Activated naive CD8-positive, alpha-beta T cell (primary cell): ENCODE measurements at regions not wholly inside any gene's neighbourhood (a gene's known extent, or its start where the extent isn't known, plus 50 kb on each side); places are given as distances from the start of the nearest gene placed in this dataset.

Source experiments
- H3K27ac Mint-ChIP-seq: one replicate; pipeline ENCODE4 v1.8.0; 2021; ENCODE audit warnings: mixed read lengths
- H3K27me3 Mint-ChIP-seq: one replicate; pipeline ENCODE4 v1.8.0; 2021; ENCODE audit warnings: mixed read lengths
- H3K36me3 Mint-ChIP-seq: one replicate; pipeline ENCODE4 v1.8.0; 2021; ENCODE audit warnings: mixed read lengths
- H3K4me1 Mint-ChIP-seq: one replicate; pipeline ENCODE4 v1.8.0; 2021; ENCODE audit warnings: low read depth, mixed read lengths
- H3K4me3 Mint-ChIP-seq: one replicate; pipeline ENCODE4 v1.8.0; 2021; ENCODE audit warnings: mild to moderate bottlenecking, mixed read lengths
- H3K9me3 Mint-ChIP-seq: one replicate; pipeline ENCODE4 v1.8.0; 2021; ENCODE audit warnings: low read depth, mixed read lengths

- Mint-ChIP-seq H3K27me3 (peaks cover 4% of the 10 kb centered on the region), H3K9me3 (no peaks in the 10 kb centered on the region)
Measured at GRCh38 chr6:169938262-169938701, 186.9 kb downstream of the ERMARD start.

DNA sequence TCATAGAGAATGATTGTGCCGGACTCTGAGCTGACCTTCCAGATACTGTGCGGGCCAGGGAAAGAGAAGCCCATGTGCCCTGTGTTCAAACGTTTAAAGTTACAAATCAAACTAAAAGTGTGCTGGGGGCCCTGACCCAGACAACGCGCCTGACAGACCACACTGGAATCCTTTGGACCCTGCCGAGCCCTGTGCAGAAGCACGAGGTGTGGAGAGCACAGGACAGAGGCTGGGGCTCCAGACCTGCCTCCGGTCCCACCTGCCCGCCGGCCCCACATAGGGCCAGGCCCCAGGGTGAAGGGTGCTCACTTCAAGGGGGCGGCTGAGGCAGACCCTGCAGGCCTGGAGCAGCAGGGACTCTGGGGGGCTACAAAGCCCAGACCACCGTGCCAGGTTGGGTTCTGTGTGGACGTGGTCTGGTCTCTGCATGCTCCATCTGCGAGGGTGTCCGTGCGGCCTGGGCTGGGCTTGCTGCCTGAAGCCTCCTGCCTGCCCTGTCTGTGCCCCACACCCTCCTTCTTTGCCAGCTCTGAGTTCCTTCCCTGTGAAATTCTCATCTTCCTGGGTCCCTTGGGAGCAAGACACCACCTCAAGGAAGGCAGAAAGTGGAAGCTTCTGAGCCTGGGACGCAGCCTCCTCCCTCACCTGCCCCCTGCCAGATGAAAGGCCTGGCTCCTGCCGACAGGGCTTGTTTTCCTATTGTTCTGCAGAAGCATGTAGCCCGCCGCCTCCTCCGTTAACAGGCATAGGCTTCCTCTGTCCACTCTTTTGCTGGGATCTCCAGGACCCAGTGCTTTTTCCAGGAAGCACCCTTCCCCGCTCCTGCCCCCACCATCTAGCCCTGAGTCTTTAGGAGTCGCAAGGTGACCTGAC, 186.2 kb downstream of the ERMARD start:
- Mint-ChIP-seq H3K36me3 (no peaks in the 10 kb centered on the region), H3K27me3 (peaks cover 4% of the 10 kb centered on the region), H3K27ac (no peak overlapping the region), H3K4me1 (no peaks in the 10 kb centered on the region), H3K4me3 (no peak overlapping the region), H3K9me3 (no peaks in the 10 kb centered on the region)

More at GRCh38 chr6:169938262-169938701, 186.9 kb downstream of the ERMARD start:
- Mint-ChIP-seq H3K4me1 (no peaks in the 10 kb centered on the region), H3K27ac (no peak overlapping the region), H3K4me3 (no peak overlapping the region), H3K36me3 (peaks cover under 1% of the 10 kb centered on the region)

GRCh38 chr6:169936355-169936975, 185.0 kb downstream of the ERMARD start:
- H3K27ac Mint-ChIP-seq: no peak overlapping the region
- no peaks in the 10 kb centered on the region for H3K9me3 Mint-ChIP-seq
- no peaks in the 10 kb centered on the region for H3K36me3 Mint-ChIP-seq

DNA sequence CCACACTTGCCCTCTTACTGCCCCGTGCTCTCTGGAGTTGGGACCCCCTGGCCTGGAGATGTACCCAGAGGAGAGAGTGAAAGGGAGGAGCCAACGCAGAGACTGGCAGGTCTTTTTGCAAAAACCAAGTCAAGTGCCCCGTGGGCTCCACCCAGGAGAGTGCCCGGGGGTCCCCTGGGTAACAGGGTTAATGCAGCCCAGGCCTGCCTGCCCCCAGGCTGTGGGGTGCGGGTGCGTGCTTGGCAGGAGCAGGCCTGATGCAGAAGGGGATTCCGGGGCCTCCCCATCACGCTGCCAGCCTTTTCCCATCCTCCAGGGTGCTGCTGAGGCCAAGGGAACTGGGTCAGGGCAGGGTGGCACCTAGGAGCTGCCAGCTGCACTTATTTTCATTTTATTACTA, 184.4 kb downstream of the ERMARD start:
- no peak overlapping the region for H3K4me3 Mint-ChIP-seq
- H3K4me1 Mint-ChIP-seq: no peaks in the 10 kb centered on the region
- H3K9me3 Mint-ChIP-seq: no peaks in the 10 kb centered on the region
- no peak overlapping the region for H3K27ac Mint-ChIP-seq
- peaks cover 4% of the 10 kb centered on the region for H3K27me3 Mint-ChIP-seq
- H3K36me3 Mint-ChIP-seq: no peaks in the 10 kb centered on the region

More at GRCh38 chr6:169936355-169936975, 185.0 kb downstream of the ERMARD start:
- Mint-ChIP-seq H3K4me3 (no peak overlapping the region), H3K4me1 (no peaks in the 10 kb centered on the region), H3K27me3 (peaks cover 4% of the 10 kb centered on the region)

DNA sequence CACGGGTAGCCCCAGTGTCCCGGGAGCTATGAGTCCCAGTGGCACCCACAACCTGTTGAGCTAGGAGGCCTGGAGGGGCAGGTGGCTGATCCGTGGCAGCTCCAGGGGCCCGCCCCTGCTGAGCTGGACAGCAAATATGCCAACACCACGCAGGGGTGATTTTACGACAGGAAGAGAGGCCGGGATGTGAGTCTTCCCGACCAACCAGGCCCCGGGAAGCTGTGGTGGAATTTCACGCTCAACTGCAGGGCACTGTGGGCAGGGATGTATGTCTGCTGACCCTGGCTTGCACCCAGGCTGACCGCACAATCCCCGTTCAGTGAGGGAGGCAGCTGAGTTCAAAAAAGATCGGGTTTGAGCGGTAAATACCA, 183.9 kb downstream of the ERMARD start:
- Mint-ChIP-seq H3K4me1 (no peaks in the 10 kb centered on the region), H3K9me3 (no peaks in the 10 kb centered on the region), H3K4me3 (no peak overlapping the region), H3K27ac (no peak overlapping the region), H3K36me3 (no peaks in the 10 kb centered on the region), H3K27me3 (peaks cover 4% of the 10 kb centered on the region)

- no peaks in the 10 kb centered on the region for H3K36me3 Mint-ChIP-seq
- no peaks in the 10 kb centered on the region for H3K9me3 Mint-ChIP-seq
- no peak overlapping the region for H3K4me3 Mint-ChIP-seq
- no peak overlapping the region for H3K27ac Mint-ChIP-seq
- H3K4me1 Mint-ChIP-seq: no peaks in the 10 kb centered on the region
- H3K27me3 Mint-ChIP-seq: peaks cover 4% of the 10 kb centered on the region
Measured at GRCh38 chr6:169934699-169935347, 183.4 kb downstream of the ERMARD start.

GRCh38 chr6:169933839-169934698, 182.6 kb downstream of the ERMARD start:
- Mint-ChIP-seq H3K27me3 (peaks cover 2% of the 10 kb centered on the region), H3K4me1 (no peaks in the 10 kb centered on the region), H3K4me3 (no peak overlapping the region), H3K36me3 (no peaks in the 10 kb centered on the region), H3K9me3 (no peaks in the 10 kb centered on the region), H3K27ac (no peak overlapping the region)

DNA sequence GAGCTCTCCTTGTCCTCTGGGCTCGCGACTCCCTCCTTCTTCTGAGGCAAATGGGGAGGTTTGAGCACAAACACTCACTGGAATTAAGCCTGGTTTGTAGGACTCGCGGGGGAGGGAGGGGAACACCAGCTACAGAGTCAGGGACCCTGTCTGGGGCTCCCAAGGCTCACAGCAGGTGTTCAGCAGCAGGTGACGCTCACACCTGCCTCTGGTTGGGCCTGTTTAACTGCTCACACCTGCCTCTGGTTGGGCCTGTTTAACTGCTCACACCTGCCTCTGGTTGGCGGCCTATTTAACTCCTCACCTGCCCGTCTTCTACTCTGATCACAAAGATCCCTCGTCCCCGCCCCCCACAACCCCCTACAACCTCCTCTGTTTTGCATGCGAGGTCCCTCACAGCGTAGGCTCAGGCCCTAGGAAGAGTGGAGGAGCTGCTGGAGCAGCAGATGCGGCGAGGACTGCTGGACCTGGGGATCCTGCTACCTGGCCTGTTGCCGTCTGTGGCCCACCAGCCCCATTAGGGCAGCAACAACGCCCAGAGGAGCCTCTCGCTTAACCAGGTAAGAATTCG, 181.9 kb downstream of the ERMARD start:
- no peak overlapping the region for H3K27ac Mint-ChIP-seq
- no peak overlapping the region for H3K4me3 Mint-ChIP-seq
- no peaks in the 10 kb centered on the region for H3K36me3 Mint-ChIP-seq
- no peaks in the 10 kb centered on the region for H3K9me3 Mint-ChIP-seq
- peaks cover 2% of the 10 kb centered on the region for H3K27me3 Mint-ChIP-seq
- H3K4me1 Mint-ChIP-seq: no peaks in the 10 kb centered on the region

DNA sequence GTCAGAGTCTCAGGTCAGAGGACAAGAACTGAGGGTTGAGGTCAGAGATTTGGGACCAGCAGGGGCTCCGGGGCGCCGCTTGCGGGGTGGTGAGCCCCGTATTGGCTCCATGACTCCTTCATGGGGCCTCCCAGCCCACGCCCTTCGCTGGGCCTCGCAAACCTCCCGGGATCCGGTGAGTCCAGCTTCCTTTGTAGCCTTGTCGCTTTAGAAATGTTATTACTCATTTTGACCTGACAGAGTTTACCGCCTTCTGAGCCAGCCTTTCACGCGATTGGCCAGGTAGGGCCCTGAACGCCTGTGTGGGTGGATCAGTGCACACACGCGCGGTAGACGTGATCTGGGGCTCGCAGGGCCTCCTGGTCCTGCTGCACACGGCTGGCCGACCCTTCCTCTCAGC, 181.1 kb downstream of the ERMARD start:
- Mint-ChIP-seq H3K27ac (no peak overlapping the region), H3K36me3 (no peaks in the 10 kb centered on the region), H3K4me3 (no peak overlapping the region), H3K27me3 (peaks cover 2% of the 10 kb centered on the region), H3K4me1 (no peaks in the 10 kb centered on the region), H3K9me3 (no peaks in the 10 kb centered on the region)

DNA sequence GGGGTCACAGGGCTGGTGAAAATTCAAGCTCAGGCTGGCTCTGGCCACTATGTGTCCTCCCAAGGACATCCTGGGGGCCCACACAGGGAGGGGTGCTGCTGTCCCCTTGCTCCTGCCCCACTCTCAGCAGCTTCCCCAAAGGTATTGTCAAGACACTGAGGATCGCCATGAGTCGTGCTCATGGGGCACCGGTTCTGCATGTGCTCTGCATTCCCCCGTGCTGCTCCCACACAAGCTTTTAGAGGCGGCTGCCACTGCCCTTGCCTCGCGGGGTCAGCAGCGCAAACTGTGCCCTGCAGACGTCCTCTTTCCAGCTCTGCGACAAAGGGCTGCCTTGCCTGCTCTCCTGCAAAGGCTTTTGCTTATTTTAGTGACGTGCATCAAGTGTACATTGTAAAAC, 179.8 kb downstream of the ERMARD start:
- Mint-ChIP-seq H3K4me1 (no peaks in the 10 kb centered on the region), H3K27me3 (peaks cover 2% of the 10 kb centered on the region), H3K4me3 (no peak overlapping the region), H3K27ac (no peak overlapping the region), H3K36me3 (no peaks in the 10 kb centered on the region), H3K9me3 (no peaks in the 10 kb centered on the region)

- peaks cover 3% of the 10 kb centered on the region for H3K27me3 Mint-ChIP-seq
- H3K9me3 Mint-ChIP-seq: no peaks in the 10 kb centered on the region
- no peaks in the 10 kb centered on the region for H3K4me1 Mint-ChIP-seq
- H3K27ac Mint-ChIP-seq: no peak overlapping the region
- H3K4me3 Mint-ChIP-seq: no peak overlapping the region
- no peaks in the 10 kb centered on the region for H3K36me3 Mint-ChIP-seq
Measured at GRCh38 chr6:169930799-169931198, 179.4 kb downstream of the ERMARD start.

- no peak overlapping the region for H3K4me3 Mint-ChIP-seq
- no peaks in the 10 kb centered on the region for H3K4me1 Mint-ChIP-seq
- no peaks in the 10 kb centered on the region for H3K36me3 Mint-ChIP-seq
- no peak overlapping the region for H3K27ac Mint-ChIP-seq
- peaks cover 3% of the 10 kb centered on the region for H3K27me3 Mint-ChIP-seq
- no peaks in the 10 kb centered on the region for H3K9me3 Mint-ChIP-seq
Measured at GRCh38 chr6:169927711-169928110, 176.3 kb downstream of the ERMARD start.

- H3K36me3 Mint-ChIP-seq: no peaks in the 10 kb centered on the region
- H3K27me3 Mint-ChIP-seq: peaks cover 3% of the 10 kb centered on the region
- no peak overlapping the region for H3K27ac Mint-ChIP-seq
- no peaks in the 10 kb centered on the region for H3K9me3 Mint-ChIP-seq
- H3K4me3 Mint-ChIP-seq: no peak overlapping the region
- H3K4me1 Mint-ChIP-seq: no peaks in the 10 kb centered on the region
Measured at GRCh38 chr6:169926617-169927417, 175.4 kb downstream of the ERMARD start.
